Small intestine (tissue), 7 donors: ENCODE measurements at regions not wholly inside any gene's neighbourhood (a gene's known extent, or its start where the extent isn't known, plus 50 kb on each side); places are given as distances from the start of the nearest gene placed in this dataset.

Experiments used
- DNase-seq, 2 donors: peaks; one replicate each; pipeline versions ENCODE4 v3.0.0 to v3.0.0-alpha.2; 2013
- FAIRE-seq: peaks from 2 replicates; lab custom pipeline; 2012; peaks lifted over from hg19 to GRCh38; lab: Jason Lieb, UNC
- H3K27ac ChIP-seq, 3 donors: one replicate each; pipeline ENCODE4 v1.5.1; 2013; ENCODE audit warnings: low read length in 2 of 3, mild to moderate bottlenecking in 2 of 3, control low read depth in 1 of 3, inconsistent platforms in 1 of 3, low read depth in 1 of 3, moderate library complexity in 1 of 3
- H3K27me3 ChIP-seq, 3 donors: one replicate each; pipeline ENCODE4 v1.6.1; 2013; ENCODE audit warnings: low read length in 3 of 3, inconsistent platforms in 1 of 3; ENCODE audit not compliant: control insufficient read depth in 3 of 3, insufficient read depth in 3 of 3
- H3K36me3 ChIP-seq, 3 donors: one replicate each; pipeline ENCODE4 v1.6.1; 2013; ENCODE audit warnings: low read length in 3 of 3, inconsistent platforms in 1 of 3, low read depth in 1 of 3, mild to moderate bottlenecking in 1 of 3, moderate library complexity in 1 of 3; ENCODE audit not compliant: control insufficient read depth in 3 of 3, insufficient read depth in 2 of 3
- H3K4me1 ChIP-seq, 3 donors: one replicate each; pipeline ENCODE4 v1.6.1; 2013; ENCODE audit warnings: low read length in 2 of 3, inconsistent platforms in 1 of 3, low read depth in 1 of 3, mild to moderate bottlenecking in 1 of 3, moderate library complexity in 1 of 3; ENCODE audit not compliant: control insufficient read depth in 3 of 3, insufficient read depth in 2 of 3
- H3K4me3 ChIP-seq, 3 donors: one replicate each; pipeline ENCODE4 v1.5.1; 2013; ENCODE audit warnings: low read length in 3 of 3, control low read depth in 1 of 3, inconsistent platforms in 1 of 3, low read depth in 1 of 3, mild to moderate bottlenecking in 1 of 3, moderate library complexity in 1 of 3
- H3K9me3 ChIP-seq, 2 donors: one replicate each; pipeline ENCODE4 v1.6.1; 2013; ENCODE audit warnings: low read depth in 1 of 2, low read length in 1 of 2; ENCODE audit not compliant: control insufficient read depth in 2 of 2, insufficient read depth in 1 of 2
- WGBS, 3 donors: extraction: QIAGEN DNeasy Blood & Tissue Kit; methylation state at CpG; one replicate each; pipeline ENCODE4 v1.1.7; 2013; 5-methylcytosine and 5-hydroxymethylcytosine counted together
- donor health status: healthy with polysubstance abuse.
- donor health status: control.
- donor health status: control.
- donor health status: Bipolar disorder and iron deficiency.
- donor health status: healthy.

DNA sequence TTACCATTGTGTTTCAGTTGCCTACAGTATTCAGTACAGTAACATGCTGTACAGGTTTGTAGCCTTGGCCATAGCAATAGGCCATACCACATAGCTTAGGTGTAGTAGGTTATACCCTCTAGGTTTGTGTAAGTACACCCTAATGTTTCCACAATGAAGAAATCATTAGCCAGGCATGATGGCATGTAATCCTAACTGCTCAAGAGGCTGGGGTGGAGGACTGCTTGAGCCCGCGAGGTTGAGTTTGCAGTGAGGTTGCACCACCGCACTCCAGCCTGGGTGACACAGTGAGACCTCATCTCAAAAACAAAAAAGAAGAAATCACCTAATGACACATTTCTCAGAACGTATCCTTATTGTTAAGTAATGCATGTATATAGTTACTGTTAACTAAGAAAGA is 63.2 kb upstream of the KTN1 start:
- no peak for FAIRE-seq
- Histone ChIP-seq H3K27me3 (no peaks in the 10 kb centered on the region), H3K9me3 (no peaks in the 10 kb centered on the region), H3K4me1 (no peaks in the 10 kb centered on the region), H3K36me3 (no peaks in the 10 kb centered on the region), H3K27ac (no peak overlapping the region), H3K4me3 (no peak overlapping the region)
- no peak for DNase-seq
- WGBS, 3 donors: 84 to 94% (median 93%) methylated on average over 4 of the region's 4 CpGs

DNA sequence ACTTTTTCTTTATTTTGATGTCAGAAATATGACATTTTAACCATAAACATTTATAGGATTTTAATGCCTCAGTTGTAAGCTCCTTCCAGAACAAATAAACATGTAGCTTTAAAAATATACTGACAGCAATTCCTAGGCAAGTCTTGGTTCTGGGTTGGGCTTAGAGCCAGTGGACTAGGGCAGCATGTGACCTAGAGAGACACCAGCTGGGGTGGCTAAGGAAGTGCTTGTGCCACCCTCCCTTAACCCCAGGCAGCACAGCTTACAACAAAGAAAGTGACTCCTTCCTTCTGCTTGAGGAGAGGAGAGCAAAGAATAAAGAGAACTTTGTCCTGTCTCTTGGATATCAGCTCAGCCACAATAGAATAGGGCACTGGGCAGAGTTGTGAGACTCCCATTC is 61.6 kb upstream of the KTN1 start:
- H3K4me1 ChIP-seq: no peaks in the 10 kb centered on the region
- H3K27me3 ChIP-seq: no peaks in the 10 kb centered on the region
- FAIRE-seq (no peak), DNase-seq (peak in 1 of 2 donors; percentile 6)
- no peaks in the 10 kb centered on the region for H3K9me3 ChIP-seq
- no peak overlapping the region for H3K4me3 ChIP-seq
- no peaks in the 10 kb centered on the region for H3K36me3 ChIP-seq
- H3K27ac ChIP-seq: no peak overlapping the region

GRCh38 chr14:55519473-55520080 is 60.4 kb upstream of the KTN1 start:
- FAIRE-seq: no peak
- Histone ChIP-seq H3K4me3 (no peak overlapping the region), H3K27me3 (no peaks in the 10 kb centered on the region), H3K9me3 (no peaks in the 10 kb centered on the region), H3K27ac (no peak overlapping the region), H3K4me1 (no peaks in the 10 kb centered on the region), H3K36me3 (no peaks in the 10 kb centered on the region)
- 83 to 100% (median 95%) methylated on average over 1 of the region's 1 CpG for WGBS, 3 donors
- DNase-seq: no peak

GRCh38 chr14:55523321-55523720 is 56.7 kb upstream of the KTN1 start:
- Histone ChIP-seq H3K27ac (no peak overlapping the region), H3K4me1 (no peaks in the 10 kb centered on the region), H3K4me3 (no peak overlapping the region), H3K27me3 (no peaks in the 10 kb centered on the region), H3K36me3 (no peaks in the 10 kb centered on the region), H3K9me3 (no peaks in the 10 kb centered on the region)
- DNase-seq (no peak), FAIRE-seq (no peak)
- WGBS, 3 donors: 39 to 85% (median 58%) methylated on average over 2 of the region's 2 CpGs
